Endothelial cell of umbilical vein (primary cell): ENCODE measurements at regions not wholly inside any gene's neighbourhood (a gene's known extent, or its start where the extent isn't known, plus 50 kb on each side); places are given as distances from the start of the nearest gene placed in this dataset.

Experiments
- BruUV-seq: library from RNA; stranded (reverse); fragments of 400-500 nt; replicated peaks from 2 replicates; lab custom pipeline; 2021; lab: Mats Ljungman, UMichigan
- CTCF ChIA-PET: fragments of 300-600, 350-600 bp; sonication (Branson Sonifier 250); formaldehyde crosslinking; loops from one replicate; lab custom pipeline; 2021; ENCODE audit warnings: antibody characterized with exemption, inconsistent platforms; lab: Charles Lee
- POLR2A ChIA-PET: fragments of 300-600, 350-600 bp; sonication (Branson Sonifier 250); formaldehyde crosslinking; loops from one replicate; lab custom pipeline; 2021; ENCODE audit warnings: antibody characterized with exemption, inconsistent platforms; lab: Charles Lee
- DNase-seq: peaks from one replicate; pipeline ENCODE4 v3.0.0-alpha.2; 2011; ENCODE audit warnings: low read depth, low spot score
- FAIRE-seq: peaks from 2 replicates; lab custom pipeline; 2011; peaks lifted over from hg19 to GRCh38; lab: Jason Lieb, UNC
- H2AFZ ChIP-seq: 2 replicates; pipeline ENCODE4 v1.6.0; 2012; ENCODE audit warnings: low read depth, low read length, control low read depth, inconsistent platforms
- H3K27ac ChIP-seq: 2 replicates; pipeline ENCODE4 v1.5.1; 2011; ENCODE audit warnings: low read depth, mild to moderate bottlenecking, control low read depth, low read length, moderate library complexity; ENCODE audit not compliant: insufficient read depth
- H3K27me3 ChIP-seq, 2 experiments: 2 replicates each; pipeline versions ENCODE4 v1.6.0 to v1.6.1; 2011; ENCODE audit warnings: low read length in 2 of 2, mixed read lengths in 1 of 2; ENCODE audit not compliant: control insufficient read depth in 2 of 2, insufficient read depth in 2 of 2
- H3K36me3 ChIP-seq, 2 experiments: 2 replicates in 1 of 2; 3 replicates in 1 of 2; pipeline ENCODE4 v1.5.1; 2011; ENCODE audit warnings: low read length in 2 of 2, mild to moderate bottlenecking in 1 of 2, moderate library complexity in 1 of 2; ENCODE audit not compliant: control insufficient read depth in 2 of 2, insufficient read depth in 2 of 2; ENCODE audit errors: extremely low read depth in 1 of 2
- H3K4me1 ChIP-seq: 3 replicates; pipeline ENCODE4 v1.5.1; 2011; ENCODE audit warnings: mild to moderate bottlenecking, low read length; ENCODE audit not compliant: control insufficient read depth, insufficient read depth; ENCODE audit errors: extremely low read depth
- H3K4me2 ChIP-seq: 2 replicates; pipeline ENCODE4 v1.6.1; 2011; ENCODE audit warnings: low read length, control low read depth, mixed read lengths; ENCODE audit not compliant: insufficient read depth
- H3K4me3 ChIP-seq, 3 experiments: fragments of 200-600 bp in 1 of 3; sonication (generic), shearing (Covaris generic) in 1 of 3; replicated peaks in 1 of 3; 2 replicates each; pipeline ENCODE4 v1.5.1; 2011 to 2016; ENCODE audit warnings: control low read depth in 3 of 3, low read length in 3 of 3, mild to moderate bottlenecking in 2 of 3, inconsistent platforms in 1 of 3, low read depth in 1 of 3, moderate library complexity in 1 of 3; ENCODE audit not compliant: insufficient read depth in 1 of 3
- H3K79me2 ChIP-seq: 2 replicates; pipeline ENCODE4 v1.6.0; 2012; ENCODE audit warnings: low read length, inconsistent platforms; ENCODE audit not compliant: control insufficient read depth, insufficient read depth
- H3K9ac ChIP-seq: replicated peaks from 2 replicates; pipeline ENCODE3; 2011; ENCODE audit warnings: low read length, control low read depth; ENCODE audit not compliant: insufficient read depth; ENCODE audit errors: extremely low read depth
- H3K9me1 ChIP-seq: replicated peaks from 3 replicates; pipeline ENCODE4 v1.6.0; 2011; ENCODE audit warnings: mild to moderate bottlenecking, low read length; ENCODE audit not compliant: control insufficient read depth, insufficient read depth; ENCODE audit errors: extremely low read depth
- H3K9me3 ChIP-seq: replicated peaks from 2 replicates; pipeline ENCODE4 v1.5.1; 2012; ENCODE audit warnings: low read length, inconsistent platforms; ENCODE audit not compliant: control insufficient read depth, insufficient read depth
- H4K20me1 ChIP-seq: replicated peaks from 2 replicates; pipeline ENCODE3; 2011; ENCODE audit warnings: mild to moderate bottlenecking, low read length; ENCODE audit not compliant: control insufficient read depth, insufficient read depth; ENCODE audit errors: extremely low read depth
- CTCF ChIP-seq, 2 donors: IDR thresholded peaks; 1 replicate in 1 of 2; 2 replicates in 1 of 2; pipeline ENCODE4 v1.5.1; 2011; ENCODE audit warnings: low read length in 2 of 2, mild to moderate bottlenecking in 2 of 2, moderate library complexity in 2 of 2, control low read depth in 1 of 2, inconsistent platforms in 1 of 2, low read depth in 1 of 2; ENCODE audit not compliant: insufficient read depth in 1 of 2; ENCODE audit errors: extremely low read depth in 1 of 2
- EZH2 ChIP-seq: IDR thresholded peaks from 2 replicates; pipeline ENCODE4 v1.6.1; 2012; ENCODE audit warnings: borderline replicate concordance, low read depth, mild to moderate bottlenecking, moderate library complexity, low read length, inconsistent platforms; ENCODE audit not compliant: severe bottlenecking
- FOS ChIP-seq: IDR thresholded peaks from 2 replicates; pipeline ENCODE4 v1.6.1; 2011; ENCODE audit warnings: mild to moderate bottlenecking, low read length, moderate library complexity, borderline replicate concordance; ENCODE audit not compliant: insufficient read depth
- GATA2 ChIP-seq: IDR thresholded peaks from 2 replicates; pipeline ENCODE4 v1.7.0; 2011; ENCODE audit warnings: low read depth, mild to moderate bottlenecking, moderate library complexity, mixed read lengths, low read length; ENCODE audit not compliant: insufficient read length, insufficient read depth
- JUN ChIP-seq: IDR thresholded peaks from 2 replicates; pipeline ENCODE4 v1.6.1; 2011; ENCODE audit warnings: borderline replicate concordance, low read depth; ENCODE audit not compliant: insufficient read length, insufficient read depth
- MAX ChIP-seq: IDR thresholded peaks from 2 replicates; pipeline ENCODE4 v1.6.1; 2011; ENCODE audit not compliant: insufficient read depth, insufficient read length
- MYC ChIP-seq: IDR thresholded peaks from one replicate; pipeline ENCODE4 v1.6.1; 2011; ENCODE audit warnings: mild to moderate bottlenecking, low read depth, low read length
- POLR2A ChIP-seq: IDR thresholded peaks from 2 replicates; pipeline ENCODE4 v1.6.1; 2012; ENCODE audit warnings: low read depth, mild to moderate bottlenecking, control low read depth, low read length
- POLR2AphosphoS5 ChIP-seq: IDR thresholded peaks from 2 replicates; pipeline ENCODE4 v1.6.1; 2012; ENCODE audit warnings: low read depth, mild to moderate bottlenecking, control low read depth, low read length, moderate library complexity; ENCODE audit not compliant: insufficient read depth
- dilution Hi-C: fragments of 300-500 bp; cut with MboI; formaldehyde crosslinking; loops from one replicate; pipeline ENCODE4 v1.15.0; 2019; ENCODE audit warnings: low sequenced_read_pairs; ENCODE audit not compliant: extremely low pct_ligation_motif_present
- intact Hi-C: fragments of 100-400 bp; cut with micrococcal nuclease; formaldehyde crosslinking; loops from one replicate; pipeline ENCODE4 v1.10.0; 2022

- no peaks in the 10 kb centered on the region for H3K79me2 ChIP-seq
- no peaks in the 10 kb centered on the region for H3K9me3 ChIP-seq
- H3K9me1 ChIP-seq = no peaks in the 10 kb centered on the region
- H3K36me3 ChIP-seq = no peaks in the 10 kb centered on the region
- intact Hi-C loops (no loop called here), dilution Hi-C loops (no loop called here)
- no TSS peak for BruUV-seq
- no peaks in the 10 kb centered on the region for H4K20me1 ChIP-seq
- ChIA-PET CTCF (interaction anchor here (0.8 kb wide), 1 partner anchor 62 kb away, joined by 3 read pairs; no protein-coding TSS in a partner anchor), POLR2A (no interaction called here)
- no peak overlapping the region for H3K4me2 ChIP-seq
- H3K27ac ChIP-seq = no peak overlapping the region
- H3K9ac ChIP-seq = no peak overlapping the region
- no peaks in the 10 kb centered on the region for H3K4me1 ChIP-seq
- H3K27me3 ChIP-seq = peaks cover 8 to 11% of the 10 kb centered on the region in 2 experiments
- FAIRE-seq (no peak), DNase-seq (no peak)
- H2AFZ ChIP-seq = no peak overlapping the region
- TF ChIP-seq MAX = no peak
- TF ChIP-seq POLR2A = no peak
- no peak for TF ChIP-seq GATA2
- no peak for TF ChIP-seq EZH2
- TF ChIP-seq FOS = no peak
- no peak for TF ChIP-seq MYC
- TF ChIP-seq CTCF (IDR thresholded peaks at IDR 0.05; ENCODE audit: extremely low read depth in 1 of 2, insufficient read depth in 1 of 2, low read depth in 1 of 2, low read length in 2 of 2) = no peak
- TF ChIP-seq POLR2AphosphoS5 = no peak
- TF ChIP-seq JUN = no peak
- no peak overlapping the region for H3K4me3 ChIP-seq
These were observed 242.4 kb downstream of the OPA1 start for GRCh38 chr3:193835414-193835813.
